Activated CD8-positive, alpha-beta T cell treated with anti-CD3 and anti-CD28 coated beads, Interleukin-2, amount 10 ng/mL, durations not matched to agents 7 days and 5 days (primary cell): ENCODE measurements at regions not wholly inside any gene's neighbourhood (a gene's known extent, or its start where the extent isn't known, plus 50 kb on each side); places are given as distances from the start of the nearest gene placed in this dataset.

Source experiments
- ATAC-seq: fragments of 150-1000 bp; cut with Tn5 transposase; one replicate; pipeline ENCODE4 v1.10.0; 2021; ENCODE audit warnings: moderate library complexity
- CTCF ChIA-PET: fragments of 350-600 bp; sonication (Branson Sonifier 250); formaldehyde crosslinking; loops from one replicate; lab custom pipeline; 2021; ENCODE audit warnings: antibody characterized with exemption; lab: Charles Lee
- POLR2A ChIA-PET: fragments of 350-600 bp; sonication (Branson Sonifier 250); formaldehyde crosslinking; loops from one replicate; lab custom pipeline; 2021; ENCODE audit warnings: antibody characterized with exemption; lab: Charles Lee
- DNase-seq: peaks from one replicate; pipeline ENCODE4 v3.0.0-alpha.2; 2020
- H3K27ac Mint-ChIP-seq: one replicate; pipeline ENCODE4 v1.8.0; 2021; ENCODE audit warnings: mild to moderate bottlenecking, mixed read lengths
- H3K27me3 Mint-ChIP-seq: one replicate; pipeline ENCODE4 v1.8.0; 2021; ENCODE audit warnings: low read depth, mixed read lengths
- H3K36me3 Mint-ChIP-seq: one replicate; pipeline ENCODE4 v1.8.0; 2021; ENCODE audit warnings: low read depth, mixed read lengths
- H3K4me1 Mint-ChIP-seq: one replicate; pipeline ENCODE4 v1.8.0; 2021; ENCODE audit warnings: low read depth, mixed read lengths
- H3K4me3 Mint-ChIP-seq: one replicate; pipeline ENCODE4 v1.8.0; 2021; ENCODE audit warnings: mild to moderate bottlenecking, mixed read lengths
- H3K9me3 Mint-ChIP-seq: one replicate; pipeline ENCODE4 v1.8.0; 2022; ENCODE audit warnings: mixed read lengths; ENCODE audit not compliant: insufficient read depth

DNA sequence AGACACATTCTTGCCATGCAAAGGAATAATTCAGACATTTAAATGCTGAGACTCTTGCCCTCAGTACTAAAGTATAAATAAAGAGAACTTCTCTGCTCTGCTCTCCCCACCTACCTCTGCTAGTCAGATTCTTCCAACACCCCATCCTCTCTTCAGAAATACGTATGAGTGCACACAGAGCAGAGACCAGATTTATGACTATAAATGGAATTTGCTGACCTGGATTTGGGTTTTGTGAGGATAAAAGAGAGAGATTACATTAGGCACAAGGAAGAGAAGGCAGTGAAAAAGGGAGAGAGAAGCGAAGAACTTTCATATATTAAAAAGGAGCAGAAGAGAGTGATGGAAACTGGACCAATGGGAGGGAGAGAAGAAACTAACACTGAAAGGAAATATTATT, 87.6 kb upstream of the EXOC1L start:
- no peak for DNase-seq
- ChIA-PET POLR2A (no interaction called here), CTCF (no interaction called here)
- ATAC-seq: no peak
- Mint-ChIP-seq H3K4me1 (no peaks in the 10 kb centered on the region), H3K36me3 (no peaks in the 10 kb centered on the region), H3K27ac (no peak overlapping the region), H3K4me3 (no peak overlapping the region), H3K27me3 (peaks cover 17% of the 10 kb centered on the region), H3K9me3 (no peaks in the 10 kb centered on the region)

- no peaks in the 10 kb centered on the region for H3K9me3 Mint-ChIP-seq
- CTCF ChIA-PET: no interaction called here
- DNase-seq (no peak), ATAC-seq (no peak)
- no peaks in the 10 kb centered on the region for H3K4me1 Mint-ChIP-seq
- no peak overlapping the region for H3K4me3 Mint-ChIP-seq
- H3K27ac Mint-ChIP-seq: no peak overlapping the region
- POLR2A ChIA-PET: no interaction called here
- no peaks in the 10 kb centered on the region for H3K36me3 Mint-ChIP-seq
- H3K27me3 Mint-ChIP-seq: peaks cover 22% of the 10 kb centered on the region
Observed at GRCh38 chr4:55732864-55733263, 86.7 kb upstream of the EXOC1L start.

GRCh38 chr4:55733932-55734331, 85.7 kb upstream of the EXOC1L start:
- POLR2A ChIA-PET: no interaction called here
- CTCF ChIA-PET: no interaction called here
- no peaks in the 10 kb centered on the region for H3K36me3 Mint-ChIP-seq
- peaks cover 31% of the 10 kb centered on the region for H3K27me3 Mint-ChIP-seq
- no peak overlapping the region for H3K4me3 Mint-ChIP-seq
- H3K9me3 Mint-ChIP-seq: no peaks in the 10 kb centered on the region
- ATAC-seq: no peak
- H3K4me1 Mint-ChIP-seq: no peaks in the 10 kb centered on the region
- no peak for DNase-seq
- no peak overlapping the region for H3K27ac Mint-ChIP-seq

DNA sequence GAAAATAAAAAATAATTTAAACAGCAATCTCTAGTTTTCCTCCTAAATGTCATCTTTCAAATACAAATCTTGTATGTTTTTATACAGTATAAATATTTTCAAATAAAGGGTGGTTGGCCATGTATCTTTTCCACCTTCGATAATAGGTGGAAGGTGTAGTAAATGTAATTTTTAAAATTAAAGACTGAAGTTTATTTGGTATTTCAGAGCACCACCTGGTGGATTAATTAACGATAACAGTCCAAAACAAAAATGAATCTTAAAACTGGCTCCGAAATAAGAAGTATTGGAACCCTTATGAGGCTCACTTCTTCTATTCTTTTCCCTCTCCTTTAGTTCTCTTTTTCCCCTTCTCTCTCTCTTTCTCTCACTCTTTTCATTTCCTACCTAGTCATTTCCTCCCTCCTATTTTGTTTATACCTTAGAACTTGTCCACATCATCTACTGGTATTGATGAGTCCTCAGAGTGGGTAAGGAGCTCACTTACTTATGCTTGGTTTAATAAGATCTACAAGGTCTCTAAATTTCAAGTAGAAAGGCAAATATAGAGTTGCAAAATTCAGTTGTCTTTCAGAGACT, 82.9 kb upstream of the EXOC1L start:
- Mint-ChIP-seq H3K9me3 (no peaks in the 10 kb centered on the region), H3K27me3 (peaks cover 38% of the 10 kb centered on the region), H3K27ac (no peak overlapping the region), H3K4me3 (no peak overlapping the region), H3K36me3 (no peaks in the 10 kb centered on the region), H3K4me1 (no peaks in the 10 kb centered on the region)
- DNase-seq (no peak), ATAC-seq (no peak)
- CTCF ChIA-PET: no interaction called here
- POLR2A ChIA-PET: no interaction called here

DNA sequence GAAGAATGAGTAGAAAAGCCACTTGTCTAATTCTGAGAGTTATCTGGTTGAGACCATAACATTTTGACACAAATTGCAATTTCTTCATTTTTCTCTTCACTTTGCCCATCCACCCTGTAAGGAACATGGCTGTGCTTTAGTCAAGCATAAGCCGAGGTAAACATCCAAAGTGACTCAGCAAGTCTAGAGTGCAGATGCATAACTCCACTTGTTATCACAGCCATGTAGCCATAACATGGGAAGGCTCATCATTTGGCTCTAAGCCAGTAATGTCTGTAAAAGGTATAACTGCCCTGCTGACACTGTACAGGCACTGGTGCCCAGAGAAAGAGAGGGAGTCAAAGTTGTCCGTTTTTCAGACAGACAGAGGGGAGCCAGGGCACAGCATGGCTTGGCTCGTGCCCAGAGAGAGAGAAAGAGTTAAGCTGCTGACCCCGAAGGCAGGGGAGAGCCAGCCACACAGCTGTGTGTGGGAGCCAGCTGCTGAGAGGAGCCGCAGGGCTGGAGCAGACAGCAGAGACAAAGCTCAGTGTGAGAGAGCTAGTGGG, 76.9 kb upstream of the EXOC1L start:
- CTCF ChIA-PET: no interaction called here
- no peaks in the 10 kb centered on the region for H3K36me3 Mint-ChIP-seq
- peaks cover 20% of the 10 kb centered on the region for H3K27me3 Mint-ChIP-seq
- ATAC-seq (no peak), DNase-seq (no peak)
- H3K9me3 Mint-ChIP-seq: no peaks in the 10 kb centered on the region
- POLR2A ChIA-PET: no interaction called here
- no peaks in the 10 kb centered on the region for H3K4me1 Mint-ChIP-seq
- no peak overlapping the region for H3K4me3 Mint-ChIP-seq
- no peak overlapping the region for H3K27ac Mint-ChIP-seq

GRCh38 chr4:55744369-55744768, 75.2 kb upstream of the EXOC1L start:
- Mint-ChIP-seq H3K27me3 (peaks cover 9% of the 10 kb centered on the region), H3K27ac (no peak overlapping the region), H3K4me1 (no peaks in the 10 kb centered on the region), H3K9me3 (no peaks in the 10 kb centered on the region), H3K4me3 (no peak overlapping the region), H3K36me3 (no peaks in the 10 kb centered on the region)
- DNase-seq (no peak), ATAC-seq (no peak)
- POLR2A ChIA-PET: no interaction called here
- CTCF ChIA-PET: no interaction called here

DNA sequence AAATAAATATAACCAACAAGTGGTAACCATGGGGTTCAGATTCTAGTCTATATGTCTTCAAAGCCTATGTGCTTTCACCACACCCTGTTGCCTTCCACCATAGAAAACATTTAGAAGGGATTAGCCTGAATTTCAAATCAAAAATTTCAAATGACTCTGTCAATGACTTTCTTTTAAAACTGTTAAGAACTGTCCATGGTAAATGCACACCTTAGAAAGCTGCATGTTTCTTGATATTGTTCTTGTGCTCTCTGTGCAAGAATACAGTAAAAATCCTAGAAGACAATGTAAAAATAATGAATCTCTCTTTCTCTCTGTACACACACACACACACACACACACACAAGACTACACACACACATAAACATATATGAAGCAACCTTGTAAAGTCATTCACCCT, 74.6 kb upstream of the EXOC1L start:
- H3K4me3 Mint-ChIP-seq: no peak overlapping the region
- no peak for ATAC-seq
- no peak overlapping the region for H3K27ac Mint-ChIP-seq
- no peak for DNase-seq
- H3K9me3 Mint-ChIP-seq: no peaks in the 10 kb centered on the region
- peaks cover 7% of the 10 kb centered on the region for H3K27me3 Mint-ChIP-seq
- CTCF ChIA-PET: no interaction called here
- POLR2A ChIA-PET: no interaction called here
- H3K36me3 Mint-ChIP-seq: no peaks in the 10 kb centered on the region
- no peaks in the 10 kb centered on the region for H3K4me1 Mint-ChIP-seq

- CTCF ChIA-PET: no interaction called here
- ATAC-seq (no peak), DNase-seq (no peak)
- no peaks in the 10 kb centered on the region for H3K4me1 Mint-ChIP-seq
- H3K27me3 Mint-ChIP-seq: peaks cover 3% of the 10 kb centered on the region
- no peaks in the 10 kb centered on the region for H3K9me3 Mint-ChIP-seq
- POLR2A ChIA-PET: no interaction called here
- H3K36me3 Mint-ChIP-seq: no peaks in the 10 kb centered on the region
- no peak overlapping the region for H3K27ac Mint-ChIP-seq
- H3K4me3 Mint-ChIP-seq: no peak overlapping the region
Observed at GRCh38 chr4:55747793-55748192, 71.8 kb upstream of the EXOC1L start.

GRCh38 chr4:55749666-55750065, 69.9 kb upstream of the EXOC1L start:
- DNase-seq (no peak), ATAC-seq (no peak)
- CTCF ChIA-PET: no interaction called here
- H3K27me3 Mint-ChIP-seq: peaks cover 4% of the 10 kb centered on the region
- H3K36me3 Mint-ChIP-seq: no peaks in the 10 kb centered on the region
- no peaks in the 10 kb centered on the region for H3K9me3 Mint-ChIP-seq
- no peaks in the 10 kb centered on the region for H3K4me1 Mint-ChIP-seq
- POLR2A ChIA-PET: no interaction called here
- H3K4me3 Mint-ChIP-seq: no peak overlapping the region
- H3K27ac Mint-ChIP-seq: no peak overlapping the region

DNA sequence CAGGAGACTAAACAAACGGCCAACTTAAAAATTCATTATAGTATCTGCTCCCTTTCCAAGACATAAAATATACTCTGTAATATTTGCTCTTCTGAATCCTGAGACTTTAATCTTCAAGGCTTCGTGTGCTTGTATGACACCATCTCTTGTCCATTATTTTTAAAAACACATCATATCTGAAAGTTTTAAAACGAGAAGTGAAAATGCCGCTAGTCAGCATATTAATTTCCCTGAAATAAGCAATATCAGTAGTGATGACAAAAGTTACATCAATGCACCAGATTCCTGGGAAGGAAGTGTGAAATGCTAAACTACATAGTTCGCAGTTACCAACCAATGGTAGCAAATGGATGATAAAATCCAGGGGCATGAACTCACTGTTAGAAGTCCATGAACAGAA, 66.8 kb upstream of the EXOC1L start:
- no peak overlapping the region for H3K27ac Mint-ChIP-seq
- ChIA-PET POLR2A (no interaction called here), CTCF (no interaction called here)
- H3K36me3 Mint-ChIP-seq: no peaks in the 10 kb centered on the region
- no peak for DNase-seq
- ATAC-seq: no peak
- no peaks in the 10 kb centered on the region for H3K4me1 Mint-ChIP-seq
- no peak overlapping the region for H3K4me3 Mint-ChIP-seq
- peaks cover 2% of the 10 kb centered on the region for H3K27me3 Mint-ChIP-seq
- no peaks in the 10 kb centered on the region for H3K9me3 Mint-ChIP-seq

DNA sequence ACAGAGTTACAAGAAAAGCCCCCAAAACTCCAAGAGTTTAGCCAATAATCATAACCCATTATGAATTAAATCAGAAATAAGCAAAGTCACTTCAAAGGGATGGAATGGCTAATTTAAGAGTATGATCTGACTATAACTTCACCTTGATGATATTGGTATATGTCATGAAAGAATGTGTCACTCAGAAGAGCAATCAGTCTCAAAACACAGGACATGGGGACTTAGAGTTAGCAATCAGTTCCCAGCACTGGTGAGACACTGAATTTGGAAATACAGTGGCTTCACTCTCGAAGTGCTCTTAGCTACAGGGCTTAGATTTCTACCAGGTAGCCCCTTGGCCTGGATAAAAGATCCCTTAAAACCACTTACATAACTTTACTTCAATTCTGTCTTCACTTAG, 65.7 kb upstream of the EXOC1L start:
- Mint-ChIP-seq H3K4me1 (no peaks in the 10 kb centered on the region), H3K36me3 (no peaks in the 10 kb centered on the region), H3K27me3 (peaks cover 2% of the 10 kb centered on the region), H3K4me3 (no peak overlapping the region), H3K9me3 (no peaks in the 10 kb centered on the region), H3K27ac (no peak overlapping the region)
- ChIA-PET POLR2A (no interaction called here), CTCF (no interaction called here)
- ATAC-seq (no peak), DNase-seq (no peak)

DNA sequence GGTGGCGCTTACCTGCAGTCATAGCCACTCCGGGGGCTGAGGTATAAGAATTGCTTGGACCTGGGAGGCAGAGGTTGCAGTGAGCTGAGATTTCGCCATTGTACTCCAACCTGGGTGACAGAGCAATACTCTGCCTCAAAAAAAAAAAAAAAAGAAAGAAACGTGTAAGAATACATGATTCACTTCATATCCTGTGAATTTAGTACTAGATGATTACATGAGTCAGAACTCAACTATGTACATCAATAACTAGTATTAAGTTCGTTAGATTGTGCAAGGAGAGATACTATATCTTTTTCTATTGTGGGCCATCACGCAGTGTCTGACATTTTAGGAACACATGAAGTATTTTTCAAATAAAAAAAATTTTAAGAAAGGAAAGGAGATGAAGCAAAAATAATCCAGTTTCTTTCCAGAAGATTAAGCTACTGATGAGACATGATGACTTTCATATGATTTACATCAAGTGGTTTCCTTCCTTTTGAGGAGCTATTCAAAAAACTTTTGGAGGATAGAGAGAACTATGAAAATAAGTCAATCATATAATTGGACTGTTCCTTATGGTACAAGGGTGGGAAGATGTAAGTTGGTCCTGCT, 64.7 kb upstream of the EXOC1L start:
- H3K9me3 Mint-ChIP-seq: no peaks in the 10 kb centered on the region
- H3K4me1 Mint-ChIP-seq: no peaks in the 10 kb centered on the region
- POLR2A ChIA-PET: no interaction called here
- no peak for ATAC-seq
- no peaks in the 10 kb centered on the region for H3K36me3 Mint-ChIP-seq
- no peak for DNase-seq
- peaks cover 2% of the 10 kb centered on the region for H3K27me3 Mint-ChIP-seq
- no peak overlapping the region for H3K27ac Mint-ChIP-seq
- no peak overlapping the region for H3K4me3 Mint-ChIP-seq
- CTCF ChIA-PET: no interaction called here

- Mint-ChIP-seq H3K27ac (no peak overlapping the region), H3K27me3 (peaks cover 2% of the 10 kb centered on the region), H3K4me3 (no peak overlapping the region), H3K36me3 (no peaks in the 10 kb centered on the region), H3K9me3 (no peaks in the 10 kb centered on the region), H3K4me1 (no peaks in the 10 kb centered on the region)
- CTCF ChIA-PET: no interaction called here
- POLR2A ChIA-PET: no interaction called here
- DNase-seq: no peak
- no peak for ATAC-seq
Observed at GRCh38 chr4:55756208-55756607, 63.4 kb upstream of the EXOC1L start.
